ENCODE measurements at regions not wholly inside any gene's neighbourhood (a gene's known extent, or its start where the extent isn't known, plus 50 kb on each side); places are given as distances from the start of the nearest gene placed in this dataset.

DNA sequence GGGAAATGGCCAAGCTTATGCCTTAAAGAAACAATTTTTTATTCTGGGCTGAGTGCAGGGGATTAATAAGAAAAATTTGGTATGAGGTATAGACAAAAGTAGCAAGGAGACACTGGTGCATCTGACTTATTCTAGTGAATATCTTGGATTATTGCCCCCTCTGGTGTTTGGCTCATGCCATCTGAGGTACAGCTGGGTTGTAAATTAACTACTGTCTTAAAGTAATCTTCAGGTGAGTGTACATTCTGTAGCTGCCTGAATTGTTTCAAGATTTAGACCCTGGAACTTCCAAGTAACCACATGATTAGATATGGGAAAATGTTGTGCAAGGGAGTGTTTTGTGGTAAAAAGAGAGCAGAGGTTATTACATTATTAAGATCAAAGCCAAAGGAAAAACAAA, 988.7 kb downstream of the FAM133A start:
- TF ChIP-seq, protein P1, sequence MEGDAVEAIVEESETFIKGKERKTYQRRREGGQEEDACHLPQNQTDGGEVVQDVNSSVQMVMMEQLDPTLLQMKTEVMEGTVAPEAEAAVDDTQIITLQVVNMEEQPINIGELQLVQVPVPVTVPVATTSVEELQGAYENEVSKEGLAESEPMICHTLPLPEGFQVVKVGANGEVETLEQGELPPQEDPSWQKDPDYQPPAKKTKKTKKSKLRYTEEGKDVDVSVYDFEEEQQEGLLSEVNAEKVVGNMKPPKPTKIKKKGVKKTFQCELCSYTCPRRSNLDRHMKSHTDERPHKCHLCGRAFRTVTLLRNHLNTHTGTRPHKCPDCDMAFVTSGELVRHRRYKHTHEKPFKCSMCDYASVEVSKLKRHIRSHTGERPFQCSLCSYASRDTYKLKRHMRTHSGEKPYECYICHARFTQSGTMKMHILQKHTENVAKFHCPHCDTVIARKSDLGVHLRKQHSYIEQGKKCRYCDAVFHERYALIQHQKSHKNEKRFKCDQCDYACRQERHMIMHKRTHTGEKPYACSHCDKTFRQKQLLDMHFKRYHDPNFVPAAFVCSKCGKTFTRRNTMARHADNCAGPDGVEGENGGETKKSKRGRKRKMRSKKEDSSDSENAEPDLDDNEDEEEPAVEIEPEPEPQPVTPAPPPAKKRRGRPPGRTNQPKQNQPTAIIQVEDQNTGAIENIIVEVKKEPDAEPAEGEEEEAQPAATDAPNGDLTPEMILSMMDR (IDR thresholded peaks at IDR 0.05), result no peak
- TF ChIP-seq POLR2A (IDR thresholded peaks at IDR 0.05; ENCODE audit: low read depth) (no peak), EP300 (IDR thresholded peaks at IDR 0.05) (no peak)
